Fibroblast of mammary gland (primary cell): ENCODE measurements at regions not wholly inside any gene's neighbourhood (a gene's known extent, or its start where the extent isn't known, plus 50 kb on each side); places are given as distances from the start of the nearest gene placed in this dataset.

Experiments used
- DNase-seq: peaks from one replicate; pipeline ENCODE4 v3.0.0-alpha.2; 2010; ENCODE audit warnings: low read depth
- H3K4me3 ChIP-seq: 2 replicates; pipeline ENCODE4 v1.5.1; 2011; ENCODE audit warnings: low read depth, mild to moderate bottlenecking, low read length, moderate library complexity; ENCODE audit not compliant: control insufficient read depth
- CTCF ChIP-seq: conservative IDR thresholded peaks from 2 replicates; pipeline ENCODE4 v1.5.1; 2011; ENCODE audit warnings: low read depth, low read length, inconsistent platforms; ENCODE audit not compliant: control insufficient read depth, insufficient read depth

DNA sequence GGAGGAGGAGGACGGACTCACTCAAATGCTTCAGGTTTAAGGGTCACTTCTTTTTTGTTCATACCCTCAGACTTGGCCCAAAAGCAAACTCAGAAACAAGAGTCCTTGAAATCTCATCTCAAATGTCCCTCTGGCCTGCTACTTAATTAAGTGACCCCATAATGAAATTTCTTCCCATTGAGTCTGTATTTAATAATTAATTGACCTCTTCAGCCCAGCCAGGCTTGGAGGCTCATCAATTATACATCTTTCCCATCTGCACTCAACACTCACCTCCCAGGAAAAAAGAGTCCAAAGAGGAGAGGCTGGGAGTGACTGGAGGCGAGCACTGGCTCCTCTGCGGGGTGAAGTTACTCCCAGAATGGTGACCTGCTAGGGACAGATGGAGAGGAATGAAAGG lies 90.5 kb upstream of the EYA2 start:
- no peak overlapping the region for H3K4me3 ChIP-seq
- no peak for DNase-seq

GRCh38 chr20:46805836-46806235 lies 88.8 kb upstream of the EYA2 start:
- no peak overlapping the region for H3K4me3 ChIP-seq
- no peak for TF ChIP-seq CTCF
- DNase-seq, result no peak

More for the DNA sequence above, 90.5 kb upstream of the EYA2 start:
- TF ChIP-seq CTCF, result no peak

DNA sequence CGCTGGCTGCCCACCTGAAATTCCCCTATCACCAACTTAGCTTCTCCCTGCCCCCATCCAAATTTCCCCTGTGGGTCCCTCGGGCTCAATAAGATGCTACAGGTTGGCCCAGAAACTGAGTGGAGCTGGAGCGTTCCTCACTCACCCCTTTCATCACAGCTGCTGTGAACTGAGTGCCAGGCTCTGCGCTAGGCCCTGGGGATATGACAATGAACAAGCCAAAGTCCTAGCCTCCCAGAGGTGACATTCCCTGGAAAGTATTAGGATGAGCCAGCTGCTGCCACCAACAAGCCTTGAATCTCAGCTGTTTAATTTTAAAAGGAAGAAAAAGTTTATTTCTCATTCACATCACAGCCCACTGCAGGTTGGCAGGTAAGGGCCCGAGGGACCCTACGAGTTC lies 86.6 kb upstream of the EYA2 start:
- TF ChIP-seq CTCF, result no peak
- no peak overlapping the region for H3K4me3 ChIP-seq
- no peak for DNase-seq

- no peak for TF ChIP-seq CTCF
- no peak for DNase-seq
- no peak overlapping the region for H3K4me3 ChIP-seq
These were observed 86.1 kb upstream of the EYA2 start for GRCh38 chr20:46808565-46808964.

DNA sequence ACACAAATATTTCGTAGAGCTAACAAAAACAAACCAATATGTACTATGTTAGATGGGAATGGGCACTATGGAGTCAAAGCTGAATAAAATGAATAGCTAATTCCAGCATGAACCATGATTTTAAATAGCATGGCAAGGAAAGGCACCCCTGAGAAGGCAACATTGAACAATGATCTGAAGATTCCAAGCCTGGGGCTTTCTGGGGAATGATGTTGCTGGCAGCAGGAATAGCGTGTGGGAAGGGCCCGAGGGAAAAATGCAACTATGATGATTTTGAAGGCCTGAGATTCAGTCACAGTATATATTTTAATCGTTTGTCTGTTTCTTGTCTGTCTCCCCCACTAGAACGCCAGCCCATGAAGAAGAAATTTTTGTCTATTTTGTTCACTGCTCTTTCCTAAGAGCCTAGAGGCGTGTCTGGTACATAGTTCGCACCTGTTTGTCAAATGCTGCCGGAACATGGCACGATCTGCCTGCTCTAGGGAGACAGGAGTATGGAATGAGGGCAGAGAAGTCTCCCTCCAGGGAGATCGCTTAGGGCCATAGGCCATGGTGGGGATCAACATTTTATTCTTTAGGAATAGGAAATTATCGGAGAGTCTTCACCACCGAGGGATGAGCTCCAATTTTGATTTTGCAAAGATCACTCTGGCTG lies 84.8 kb upstream of the EYA2 start:
- no peak overlapping the region for H3K4me3 ChIP-seq
- no peak for DNase-seq
- no peak for TF ChIP-seq CTCF

GRCh38 chr20:46810448-46811223 lies 84.0 kb upstream of the EYA2 start:
- TF ChIP-seq CTCF, result no peak
- H3K4me3 ChIP-seq, result no peak overlapping the region
- DNase-seq, result no peak
